Fibroblast of skin of scalp (primary cell): ENCODE measurements at regions not wholly inside any gene's neighbourhood (a gene's known extent, or its start where the extent isn't known, plus 50 kb on each side); places are given as distances from the start of the nearest gene placed in this dataset.

Experiments
- DNase-seq: peaks from one replicate; pipeline ENCODE4 v3.0.0-alpha.2; 2013

- no peak for DNase-seq
These were observed 51.0 kb downstream of the FAT4 start for GRCh38 chr4:125365731-125366130.

GRCh38 chr4:125368146-125368545 lies 53.4 kb downstream of the FAT4 start:
- peak; percentile 81 for DNase-seq

GRCh38 chr4:125368671-125369081 lies 53.9 kb downstream of the FAT4 start:
- peak; percentile 95 for DNase-seq

- DNase-seq, result no peak
These were observed 54.3 kb downstream of the FAT4 start for GRCh38 chr4:125369098-125369497.

- no peak for DNase-seq
These were observed 55.7 kb downstream of the FAT4 start for GRCh38 chr4:125370478-125370877.

- DNase-seq, result no peak
These were observed 68.2 kb downstream of the FAT4 start for GRCh38 chr4:125382995-125383394.

GRCh38 chr4:125387770-125388169 lies 73.0 kb downstream of the FAT4 start:
- peak; percentile 42 for DNase-seq

GRCh38 chr4:125388613-125389012 lies 73.9 kb downstream of the FAT4 start:
- peak; percentile 98 for DNase-seq

GRCh38 chr4:125389713-125390112 lies 75.0 kb downstream of the FAT4 start:
- DNase-seq, result peak; percentile 97

- DNase-seq, result no peak
These were observed 75.4 kb downstream of the FAT4 start for GRCh38 chr4:125390126-125390525.

GRCh38 chr4:125390727-125391126 lies 76.0 kb downstream of the FAT4 start:
- peak; percentile 35 for DNase-seq

- DNase-seq, result peak; percentile 4
These were observed 77.9 kb downstream of the FAT4 start for GRCh38 chr4:125392694-125393093.

- DNase-seq, result no peak
These were observed 79.1 kb downstream of the FAT4 start for GRCh38 chr4:125393825-125394224.

GRCh38 chr4:125397226-125397625 lies 82.5 kb downstream of the FAT4 start:
- DNase-seq, result no peak

- no peak for DNase-seq
These were observed 83.7 kb downstream of the FAT4 start for GRCh38 chr4:125398263-125399002.

GRCh38 chr4:125400756-125401155 lies 86.0 kb downstream of the FAT4 start:
- DNase-seq, result no peak

GRCh38 chr4:125401784-125402183 lies 87.0 kb downstream of the FAT4 start:
- no peak for DNase-seq

- DNase-seq, result no peak
These were observed 105.8 kb downstream of the FAT4 start for GRCh38 chr4:125420526-125420925.

GRCh38 chr4:125421547-125421946 lies 106.8 kb downstream of the FAT4 start:
- no peak for DNase-seq

- no peak for DNase-seq
These were observed 108.4 kb downstream of the FAT4 start for GRCh38 chr4:125423124-125423523.

- DNase-seq, result no peak
These were observed 114.1 kb downstream of the FAT4 start for GRCh38 chr4:125428832-125429231.

GRCh38 chr4:125430086-125430485 lies 115.3 kb downstream of the FAT4 start:
- no peak for DNase-seq

GRCh38 chr4:125432078-125432477 lies 117.3 kb downstream of the FAT4 start:
- DNase-seq, result peak; percentile 54

GRCh38 chr4:125433453-125433852 lies 118.7 kb downstream of the FAT4 start:
- DNase-seq, result peak; percentile 72

- DNase-seq, result peak; percentile 5
These were observed 119.4 kb downstream of the FAT4 start for GRCh38 chr4:125434136-125434535.
